Uterus (tissue), 3 donors: ENCODE measurements at regions not wholly inside any gene's neighbourhood (a gene's known extent, or its start where the extent isn't known, plus 50 kb on each side); places are given as distances from the start of the nearest gene placed in this dataset.
A peak's percentile ranks its signal among the peaks of the same experiment; 100 is the strongest.

Experiments used
- DNase-seq, 2 donors: peaks; one replicate each; pipeline ENCODE4 v3.0.0-alpha.2; 2019 to 2020
- H3K27ac ChIP-seq, 2 donors: fragments of 200-600 bp; sonication (generic); 1 replicate in 1 of 2; 2 replicates in 1 of 2; pipeline ENCODE4 v1.5.1; 2016 to 2018
- H3K27me3 ChIP-seq, 2 donors: fragments of 200-600 bp; sonication (generic); one replicate each; pipeline ENCODE4 v1.5.1; 2018 to 2019; ENCODE audit warnings: control low read depth in 1 of 2
- H3K36me3 ChIP-seq, 2 donors: fragments of 200-600 bp; sonication (generic); one replicate each; pipeline ENCODE4 v1.5.1; 2019; ENCODE audit warnings: control low read depth in 1 of 2
- H3K4me1 ChIP-seq, 2 donors: fragments of 200-600 bp; sonication (generic); one replicate each; pipeline ENCODE4 v1.5.1; 2018 to 2019; ENCODE audit warnings: control low read depth in 1 of 2
- H3K4me3 ChIP-seq, 2 donors: fragments of 200-600 bp; sonication (generic); 1 replicate in 1 of 2; 2 replicates in 1 of 2; pipeline ENCODE4 v1.5.1; 2018 to 2019; ENCODE audit warnings: mild to moderate bottlenecking in 1 of 2
- H3K9me3 ChIP-seq, 2 donors: fragments of 200-600 bp; sonication (generic); one replicate each; pipeline ENCODE4 v1.5.1; 2019; ENCODE audit warnings: control low read depth in 1 of 2
- POLR2A ChIP-seq, 2 donors: fragments of 450-650 bp; IDR thresholded peaks; one replicate each; pipeline ENCODE4 v1.6.1; 2016; ENCODE audit warnings: antibody characterized with exemption in 2 of 2, mild to moderate bottlenecking in 1 of 2, moderate library complexity in 1 of 2
- intact Hi-C: fragments of 100-400 bp; cut with DNase I; formaldehyde crosslinking; loops from one replicate; pipeline ENCODE4 v1.15.1; 2023; ENCODE audit warnings: low total_unique reads
- TF ChIP-seq, protein P1 (sequence below), 4 experiments: fragments of 200-600 bp in 2 of 4; fragments of 450-650 bp in 2 of 4; sonication (generic) in 2 of 4; IDR thresholded peaks; one replicate each; pipeline ENCODE4 v1.5.1; 2016 to 2019; ENCODE audit warnings: antibody characterized with exemption in 4 of 4, mild to moderate bottlenecking in 2 of 4, moderate library complexity in 1 of 4
- donor health status: DM: yes; HTN: yes; CAD: no.

DNA sequence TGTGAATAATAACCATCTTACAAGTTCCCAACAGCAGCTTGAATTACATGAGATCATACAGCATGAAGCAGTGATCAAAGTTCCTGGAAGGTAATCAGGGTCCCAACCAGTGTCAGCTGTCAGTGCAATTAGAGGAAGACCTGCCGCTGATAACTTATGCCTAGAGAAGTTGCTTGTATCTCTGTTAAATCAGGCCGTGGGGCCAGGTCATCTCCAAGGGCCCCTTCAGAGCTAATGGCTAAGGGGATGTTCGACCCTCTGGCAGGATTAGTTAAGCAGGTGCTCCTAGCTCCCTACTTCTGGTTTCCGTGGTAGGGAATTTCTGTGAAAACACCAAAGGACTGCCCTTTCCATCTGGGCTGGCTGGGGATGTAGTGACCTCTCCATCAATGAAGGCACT lies 251.0 kb downstream of the FAM43A start:
- intact Hi-C loops = no loop called here
- Histone ChIP-seq H3K9me3 (no peaks in the 10 kb centered on the region), H3K27ac (no peak overlapping the region), H3K4me1 (no peaks in the 10 kb centered on the region), H3K27me3 (no peaks in the 10 kb centered on the region), H3K36me3 (no peaks in the 10 kb centered on the region), H3K4me3 (no peak overlapping the region)
- TF ChIP-seq POLR2A (IDR thresholded peaks at IDR 0.05) = no peak
- TF ChIP-seq, protein P1, sequence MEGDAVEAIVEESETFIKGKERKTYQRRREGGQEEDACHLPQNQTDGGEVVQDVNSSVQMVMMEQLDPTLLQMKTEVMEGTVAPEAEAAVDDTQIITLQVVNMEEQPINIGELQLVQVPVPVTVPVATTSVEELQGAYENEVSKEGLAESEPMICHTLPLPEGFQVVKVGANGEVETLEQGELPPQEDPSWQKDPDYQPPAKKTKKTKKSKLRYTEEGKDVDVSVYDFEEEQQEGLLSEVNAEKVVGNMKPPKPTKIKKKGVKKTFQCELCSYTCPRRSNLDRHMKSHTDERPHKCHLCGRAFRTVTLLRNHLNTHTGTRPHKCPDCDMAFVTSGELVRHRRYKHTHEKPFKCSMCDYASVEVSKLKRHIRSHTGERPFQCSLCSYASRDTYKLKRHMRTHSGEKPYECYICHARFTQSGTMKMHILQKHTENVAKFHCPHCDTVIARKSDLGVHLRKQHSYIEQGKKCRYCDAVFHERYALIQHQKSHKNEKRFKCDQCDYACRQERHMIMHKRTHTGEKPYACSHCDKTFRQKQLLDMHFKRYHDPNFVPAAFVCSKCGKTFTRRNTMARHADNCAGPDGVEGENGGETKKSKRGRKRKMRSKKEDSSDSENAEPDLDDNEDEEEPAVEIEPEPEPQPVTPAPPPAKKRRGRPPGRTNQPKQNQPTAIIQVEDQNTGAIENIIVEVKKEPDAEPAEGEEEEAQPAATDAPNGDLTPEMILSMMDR (IDR thresholded peaks at IDR 0.05) = no peak
- no peak for DNase-seq

GRCh38 chr3:194937144-194937543 lies 251.5 kb downstream of the FAM43A start:
- TF ChIP-seq, protein P1 (IDR thresholded peaks at IDR 0.05) = no peak
- no peak for TF ChIP-seq POLR2A (IDR thresholded peaks at IDR 0.05)
- intact Hi-C loops = no loop called here

GRCh38 chr3:194937882-194938321 lies 252.2 kb downstream of the FAM43A start:
- H3K27ac ChIP-seq = no peak overlapping the region
- no peak for DNase-seq
- intact Hi-C loops = no loop called here
- H3K4me1 ChIP-seq = no peaks in the 10 kb centered on the region
- H3K9me3 ChIP-seq = no peaks in the 10 kb centered on the region
- H3K27me3 ChIP-seq = no peaks in the 10 kb centered on the region
- H3K36me3 ChIP-seq = no peaks in the 10 kb centered on the region
- H3K4me3 ChIP-seq = no peak overlapping the region
- TF ChIP-seq POLR2A (IDR thresholded peaks at IDR 0.05) = no peak
- TF ChIP-seq, protein P1 (IDR thresholded peaks at IDR 0.05) = no peak

More at GRCh38 chr3:194937144-194937543, 251.5 kb downstream of the FAM43A start:
- Histone ChIP-seq H3K27ac (no peak overlapping the region), H3K36me3 (no peaks in the 10 kb centered on the region), H3K9me3 (no peaks in the 10 kb centered on the region), H3K27me3 (no peaks in the 10 kb centered on the region), H3K4me3 (no peak overlapping the region), H3K4me1 (no peaks in the 10 kb centered on the region)
- no peak for DNase-seq

GRCh38 chr3:194938845-194939531 lies 253.3 kb downstream of the FAM43A start:
- H3K36me3 ChIP-seq = no peaks in the 10 kb centered on the region
- H3K27me3 ChIP-seq = no peaks in the 10 kb centered on the region
- H3K4me1 ChIP-seq = no peaks in the 10 kb centered on the region
- H3K9me3 ChIP-seq = no peaks in the 10 kb centered on the region
- no peak for TF ChIP-seq POLR2A (IDR thresholded peaks at IDR 0.05)
- TF ChIP-seq, protein P1 (IDR thresholded peaks at IDR 0.05) = no peak
- no peak overlapping the region for H3K27ac ChIP-seq
- peak in 1 of 2 donors; percentile 55 for DNase-seq
- H3K4me3 ChIP-seq = no peak overlapping the region
- intact Hi-C loops = no loop called here

- DNase-seq = no peak
- H3K9me3 ChIP-seq = no peaks in the 10 kb centered on the region
- no peaks in the 10 kb centered on the region for H3K36me3 ChIP-seq
- no peaks in the 10 kb centered on the region for H3K4me1 ChIP-seq
- TF ChIP-seq POLR2A (IDR thresholded peaks at IDR 0.05) = no peak
- TF ChIP-seq, protein P1 (IDR thresholded peaks at IDR 0.05) = no peak
- no peak overlapping the region for H3K4me3 ChIP-seq
- intact Hi-C loops = no loop called here
- H3K27me3 ChIP-seq = no peaks in the 10 kb centered on the region
- H3K27ac ChIP-seq = no peak overlapping the region
Observed at GRCh38 chr3:194939532-194939909, 253.8 kb downstream of the FAM43A start.
